Endothelial cell (in vitro differentiated cells): ENCODE measurements at regions not wholly inside any gene's neighbourhood (a gene's known extent, or its start where the extent isn't known, plus 50 kb on each side); places are given as distances from the start of the nearest gene placed in this dataset.
"Not testable (repeated sequence)": the region's sequence is repeated elsewhere in the genome, so short reads cannot be mapped to it uniquely, and the experiment has no call there.

ENCODE experiments used
- DNase-seq: peaks from one replicate; pipeline ENCODE4 v3.0.0; 2021; ENCODE audit warnings: low spot score
- H3K27ac Mint-ChIP-seq: one replicate; pipeline ENCODE4 v1.8.0; 2021; ENCODE audit warnings: mixed read lengths, inconsistent platforms; ENCODE audit not compliant: unreplicated experiment
- H3K27me3 Mint-ChIP-seq: one replicate; pipeline ENCODE4 v1.8.0; 2021; ENCODE audit warnings: mild to moderate bottlenecking, moderate library complexity, mixed read lengths, inconsistent platforms; ENCODE audit not compliant: unreplicated experiment
- H3K36me3 Mint-ChIP-seq: one replicate; pipeline ENCODE4 v1.8.0; 2021; ENCODE audit warnings: mild to moderate bottlenecking, low read depth, mixed read lengths, inconsistent platforms; ENCODE audit not compliant: unreplicated experiment
- H3K4me1 Mint-ChIP-seq: one replicate; pipeline ENCODE4 v1.8.0; 2021; ENCODE audit warnings: mild to moderate bottlenecking, mixed read lengths, inconsistent platforms; ENCODE audit not compliant: unreplicated experiment
- H3K4me3 Mint-ChIP-seq: one replicate; pipeline ENCODE4 v1.8.0; 2021; ENCODE audit warnings: mild to moderate bottlenecking, mixed read lengths, inconsistent platforms; ENCODE audit not compliant: unreplicated experiment
- H3K9me3 Mint-ChIP-seq: one replicate; pipeline ENCODE4 v1.8.0; 2021; ENCODE audit warnings: mixed read lengths, inconsistent platforms; ENCODE audit not compliant: unreplicated experiment
- TF ChIP-seq, protein P1 (sequence below): fragments of 200-600 bp; sonication (generic); IDR thresholded peaks from one replicate; pipeline ENCODE4 v1.5.0; 2021; ENCODE audit warnings: antibody characterized with exemption; ENCODE audit not compliant: unreplicated experiment

DNA sequence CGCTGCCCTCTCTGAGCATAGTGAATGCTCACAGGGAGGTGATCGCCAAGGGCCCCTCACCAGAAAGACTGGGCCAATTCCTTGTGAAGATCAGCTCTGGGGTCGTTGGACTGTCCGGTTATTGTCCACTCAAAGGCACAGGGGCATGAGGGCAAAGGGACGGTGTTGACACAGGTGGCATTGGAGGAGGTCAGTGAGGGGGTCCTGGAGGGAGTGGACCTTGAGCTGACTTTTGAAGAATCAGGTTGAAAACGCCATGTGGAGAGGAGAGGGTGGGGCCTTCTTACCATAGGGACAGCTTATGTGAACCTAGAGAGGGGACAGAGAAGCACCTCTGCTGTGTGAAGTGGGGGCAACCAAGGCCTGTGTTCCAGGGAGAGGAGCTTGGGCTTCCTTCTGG, 131.5 kb downstream of the TFCP2L1 start:
- no peak for DNase-seq
- Mint-ChIP-seq H3K36me3 (peaks cover 6% of the 10 kb centered on the region), H3K9me3 (peaks cover 5% of the 10 kb centered on the region), H3K27ac (no peak overlapping the region), H3K4me3 (no peak overlapping the region), H3K4me1 (no peaks in the 10 kb centered on the region), H3K27me3 (peaks cover 5% of the 10 kb centered on the region)
- TF ChIP-seq, protein P1, sequence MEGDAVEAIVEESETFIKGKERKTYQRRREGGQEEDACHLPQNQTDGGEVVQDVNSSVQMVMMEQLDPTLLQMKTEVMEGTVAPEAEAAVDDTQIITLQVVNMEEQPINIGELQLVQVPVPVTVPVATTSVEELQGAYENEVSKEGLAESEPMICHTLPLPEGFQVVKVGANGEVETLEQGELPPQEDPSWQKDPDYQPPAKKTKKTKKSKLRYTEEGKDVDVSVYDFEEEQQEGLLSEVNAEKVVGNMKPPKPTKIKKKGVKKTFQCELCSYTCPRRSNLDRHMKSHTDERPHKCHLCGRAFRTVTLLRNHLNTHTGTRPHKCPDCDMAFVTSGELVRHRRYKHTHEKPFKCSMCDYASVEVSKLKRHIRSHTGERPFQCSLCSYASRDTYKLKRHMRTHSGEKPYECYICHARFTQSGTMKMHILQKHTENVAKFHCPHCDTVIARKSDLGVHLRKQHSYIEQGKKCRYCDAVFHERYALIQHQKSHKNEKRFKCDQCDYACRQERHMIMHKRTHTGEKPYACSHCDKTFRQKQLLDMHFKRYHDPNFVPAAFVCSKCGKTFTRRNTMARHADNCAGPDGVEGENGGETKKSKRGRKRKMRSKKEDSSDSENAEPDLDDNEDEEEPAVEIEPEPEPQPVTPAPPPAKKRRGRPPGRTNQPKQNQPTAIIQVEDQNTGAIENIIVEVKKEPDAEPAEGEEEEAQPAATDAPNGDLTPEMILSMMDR, result no peak

DNA sequence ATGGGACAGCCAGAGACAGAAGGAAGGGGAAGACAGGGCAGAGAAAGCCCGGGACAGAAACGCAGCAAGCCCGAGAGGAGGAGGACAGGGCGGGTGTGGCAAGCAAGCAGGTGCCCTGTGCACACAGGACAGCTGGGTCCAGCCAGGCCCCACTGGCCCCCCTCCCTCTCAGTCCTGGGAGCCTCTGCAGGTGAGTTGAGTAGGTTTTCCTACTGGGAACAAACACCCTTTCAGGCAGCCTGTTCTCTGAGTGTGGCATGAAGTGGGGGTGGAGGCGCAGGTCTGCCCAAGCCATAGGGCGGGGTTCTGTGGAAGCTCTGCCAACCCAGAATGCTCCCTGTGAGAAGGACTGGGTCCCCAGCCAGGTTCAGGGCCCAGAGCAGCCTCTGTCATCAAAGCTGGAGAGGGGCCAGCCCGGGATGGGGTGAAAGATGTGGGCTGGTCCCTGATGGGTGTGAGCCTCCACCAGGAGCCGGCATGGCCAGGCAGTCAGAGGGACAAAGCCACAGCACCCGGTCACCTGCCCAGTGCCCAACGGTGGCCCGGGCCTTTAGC, 129.4 kb downstream of the TFCP2L1 start:
- Mint-ChIP-seq H3K27me3 (peaks cover 5% of the 10 kb centered on the region), H3K9me3 (peaks cover 5% of the 10 kb centered on the region), H3K4me1 (no peaks in the 10 kb centered on the region), H3K4me3 (no peak overlapping the region), H3K27ac (no peak overlapping the region), H3K36me3 (peaks cover 6% of the 10 kb centered on the region)
- DNase-seq, result no peak
- TF ChIP-seq, protein P1, result no peak

DNA sequence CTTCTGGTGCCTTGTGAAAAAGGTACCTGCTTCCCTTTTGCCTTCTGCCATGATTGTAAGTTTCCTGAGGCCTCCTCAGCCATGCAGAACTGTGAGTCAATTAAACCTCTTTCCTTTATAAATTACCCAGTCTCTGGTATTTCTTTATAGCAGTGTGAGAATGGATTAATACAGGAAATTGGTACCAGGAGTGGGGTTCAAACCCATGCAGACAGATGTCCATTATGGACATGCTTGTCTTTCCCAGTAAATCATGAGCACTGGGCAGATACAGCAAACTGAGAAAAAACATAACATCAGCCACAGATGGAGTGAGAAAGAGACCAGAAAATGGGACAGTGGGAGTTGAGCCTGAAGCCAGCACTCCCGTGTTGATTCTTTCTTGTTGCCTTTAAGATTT, 127.5 kb downstream of the TFCP2L1 start:
- H3K4me1 Mint-ChIP-seq, H3K27me3 Mint-ChIP-seq, H3K9me3 Mint-ChIP-seq, H3K36me3 Mint-ChIP-seq, H3K27ac Mint-ChIP-seq, H3K4me3 Mint-ChIP-seq, DNase-seq: not testable (repeated sequence)

- H3K27ac Mint-ChIP-seq, result no peak overlapping the region
- H3K36me3 Mint-ChIP-seq, result peaks cover 6% of the 10 kb centered on the region
- no peaks in the 10 kb centered on the region for H3K4me1 Mint-ChIP-seq
- no peak for DNase-seq
- no peaks in the 10 kb centered on the region for H3K27me3 Mint-ChIP-seq
- peaks cover 5% of the 10 kb centered on the region for H3K9me3 Mint-ChIP-seq
- H3K4me3 Mint-ChIP-seq, result no peak overlapping the region
- TF ChIP-seq, protein P1, result no peak
These were observed 125.5 kb downstream of the TFCP2L1 start for GRCh38 chr2:121159291-121160071.

GRCh38 chr2:121160366-121160765, 124.6 kb downstream of the TFCP2L1 start:
- TF ChIP-seq, protein P1, result no peak
- no peaks in the 10 kb centered on the region for H3K4me1 Mint-ChIP-seq
- no peak for DNase-seq
- H3K9me3 Mint-ChIP-seq, result peaks cover 5% of the 10 kb centered on the region
- no peak overlapping the region for H3K4me3 Mint-ChIP-seq
- no peaks in the 10 kb centered on the region for H3K27me3 Mint-ChIP-seq
- H3K27ac Mint-ChIP-seq, result no peak overlapping the region
- H3K36me3 Mint-ChIP-seq, result peaks cover 6% of the 10 kb centered on the region
